ENCODE measurements at regions not wholly inside any gene's neighbourhood (a gene's known extent, or its start where the extent isn't known, plus 50 kb on each side); places are given as distances from the start of the nearest gene placed in this dataset.

- no peak overlapping the region for H3K27ac ChIP-seq
- no peak for DNase-seq (ENCODE audit: low read depth, low spot score)
These were observed 216.4 kb downstream of the C6orf118 start for GRCh38 chr6:165092881-165093595.

- DNase-seq (ENCODE audit: low read depth, low spot score), result no peak
- no peak overlapping the region for H3K27ac ChIP-seq
These were observed 218.2 kb downstream of the C6orf118 start for GRCh38 chr6:165091121-165091785.

GRCh38 chr6:165090242-165090641 is 219.2 kb downstream of the C6orf118 start:
- no peak for DNase-seq (ENCODE audit: low read depth, low spot score)
- no peak overlapping the region for H3K27ac ChIP-seq

- no peak overlapping the region for H3K27ac ChIP-seq
- DNase-seq (ENCODE audit: low read depth, low spot score), result no peak
These were observed 222.6 kb downstream of the C6orf118 start for GRCh38 chr6:165086814-165087213.

DNA sequence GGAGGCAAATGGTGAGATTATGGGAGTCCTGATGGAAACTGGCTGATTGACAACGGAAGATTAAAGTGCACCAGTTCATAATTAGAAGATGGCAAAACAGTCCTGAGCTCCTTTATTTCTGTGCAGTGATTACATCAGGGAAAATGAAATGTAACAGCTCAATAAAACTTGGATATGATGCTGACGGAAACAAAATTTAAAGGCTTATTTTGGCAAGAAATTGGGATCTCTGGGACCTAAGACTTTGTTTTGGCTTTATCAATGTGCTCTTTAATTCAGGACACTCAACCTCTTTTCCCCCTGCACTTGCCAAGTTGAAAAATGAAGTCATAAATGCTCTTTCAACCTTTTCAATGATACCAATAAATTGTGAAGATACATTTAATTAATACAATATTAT is 226.8 kb downstream of the C6orf118 start:
- no peak for DNase-seq (ENCODE audit: low read depth, low spot score)
- no peak overlapping the region for H3K27ac ChIP-seq

DNA sequence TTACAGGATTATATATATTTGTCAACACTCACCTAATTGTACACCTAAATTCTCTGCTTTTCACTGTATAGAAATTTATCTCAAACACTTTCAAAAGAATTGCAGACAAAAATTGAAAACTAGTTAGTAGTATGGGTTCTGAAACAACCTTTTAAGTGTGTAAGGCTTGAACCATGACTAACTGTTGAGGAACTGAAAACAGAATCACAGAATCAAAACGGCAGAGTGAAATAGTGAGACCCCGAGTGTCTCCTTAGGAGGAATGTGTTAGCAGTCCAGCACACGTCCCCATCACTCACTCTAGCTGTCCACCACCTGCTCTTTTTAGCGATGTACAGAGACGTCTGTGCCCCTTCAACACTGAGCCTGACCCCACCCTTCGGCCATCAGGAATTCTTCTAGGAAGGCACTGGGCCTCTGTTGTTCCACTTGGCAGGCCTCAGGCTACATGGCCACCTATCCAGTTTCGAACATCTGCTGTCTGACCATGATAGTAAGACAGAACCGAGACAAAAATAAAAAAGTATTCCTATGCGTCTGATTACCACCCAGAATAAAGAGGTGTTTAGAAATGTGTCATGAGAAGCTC is 227.4 kb downstream of the C6orf118 start:
- DNase-seq (ENCODE audit: low read depth, low spot score), result no peak
- no peak overlapping the region for H3K27ac ChIP-seq

DNA sequence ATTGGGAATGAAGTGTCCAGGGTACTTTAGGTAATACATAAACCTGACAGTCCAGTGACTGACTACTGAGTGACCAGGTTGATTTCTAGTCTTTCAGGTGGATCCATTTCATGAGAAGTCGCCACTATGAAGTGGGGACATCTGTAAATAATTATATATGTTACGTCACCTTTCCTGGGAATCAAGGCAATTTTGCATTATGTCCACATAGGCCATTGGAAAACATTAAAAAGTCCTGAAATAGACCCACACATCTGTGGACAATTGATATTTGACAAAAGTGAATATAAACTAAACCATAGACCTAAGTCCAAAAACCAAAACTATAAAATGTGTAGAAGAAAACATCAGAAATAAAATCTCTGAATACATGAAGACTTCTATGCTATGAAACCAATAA is 231.5 kb downstream of the C6orf118 start:
- DNase-seq (ENCODE audit: low read depth, low spot score), result no peak
- H3K27ac ChIP-seq, result no peak overlapping the region

DNA sequence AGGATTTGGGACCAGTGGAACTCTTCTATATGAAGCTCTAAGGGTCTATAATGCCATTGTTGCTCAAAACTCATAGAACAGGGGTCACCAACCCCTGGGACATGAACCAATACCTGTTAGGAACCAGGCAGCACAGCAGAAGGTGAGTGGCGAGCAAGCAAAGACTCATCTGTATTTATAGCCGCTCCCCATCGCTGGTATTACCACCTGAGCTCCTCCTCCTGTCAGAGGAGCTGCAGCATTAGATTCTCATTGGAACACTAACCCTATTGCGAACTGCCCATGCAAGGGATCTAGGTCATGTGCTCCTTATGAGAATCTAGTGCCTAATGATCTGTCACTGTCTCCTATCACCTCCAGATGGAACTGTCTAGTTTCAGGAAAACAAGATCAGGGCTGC is 237.5 kb downstream of the C6orf118 start:
- H3K27ac ChIP-seq, result no peak overlapping the region
- no peak for DNase-seq (ENCODE audit: low read depth, low spot score)

DNA sequence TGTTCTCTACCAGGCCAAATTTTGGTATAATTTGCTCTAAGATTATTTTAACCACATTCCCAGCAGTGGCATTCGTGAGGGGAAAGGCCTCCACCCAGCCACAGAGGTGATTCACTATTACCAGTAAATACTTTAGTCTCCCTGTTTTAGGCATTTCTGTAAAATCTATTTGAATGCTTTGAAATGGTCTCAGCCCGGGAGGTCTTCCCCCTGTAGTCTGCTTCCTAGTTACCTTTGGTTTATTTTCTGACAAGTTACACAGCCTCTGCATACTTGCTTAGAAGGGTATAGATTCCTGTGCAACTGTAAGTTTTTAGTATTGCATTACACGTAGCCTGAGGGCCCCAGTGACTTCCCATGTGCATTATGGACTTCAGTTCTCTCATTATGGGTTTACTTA is 248.7 kb downstream of the C6orf118 start:
- H3K27ac ChIP-seq, result no peak overlapping the region
- no peak for DNase-seq (ENCODE audit: low read depth, low spot score)

DNA sequence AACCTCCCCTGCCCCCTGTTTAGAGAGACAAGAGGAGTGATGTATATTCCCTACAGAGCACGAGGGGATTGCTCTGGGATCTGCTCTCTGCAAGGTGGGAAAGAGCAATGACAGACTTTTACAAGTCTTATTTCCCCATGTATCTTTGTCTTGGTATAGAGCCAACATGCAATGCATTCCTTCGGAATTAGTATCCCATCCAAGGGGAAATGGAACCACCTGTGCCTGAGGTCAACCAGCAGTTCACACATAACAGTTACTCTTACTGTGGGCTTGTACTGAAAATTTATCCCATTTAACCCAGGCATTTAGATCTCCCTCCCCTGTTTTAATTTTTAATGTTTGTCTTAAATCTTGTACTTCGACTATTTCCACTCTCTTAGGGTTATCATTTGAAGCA is 250.4 kb downstream of the C6orf118 start:
- no peak overlapping the region for H3K27ac ChIP-seq
- DNase-seq (ENCODE audit: low read depth, low spot score), result peak; percentile 22

DNA sequence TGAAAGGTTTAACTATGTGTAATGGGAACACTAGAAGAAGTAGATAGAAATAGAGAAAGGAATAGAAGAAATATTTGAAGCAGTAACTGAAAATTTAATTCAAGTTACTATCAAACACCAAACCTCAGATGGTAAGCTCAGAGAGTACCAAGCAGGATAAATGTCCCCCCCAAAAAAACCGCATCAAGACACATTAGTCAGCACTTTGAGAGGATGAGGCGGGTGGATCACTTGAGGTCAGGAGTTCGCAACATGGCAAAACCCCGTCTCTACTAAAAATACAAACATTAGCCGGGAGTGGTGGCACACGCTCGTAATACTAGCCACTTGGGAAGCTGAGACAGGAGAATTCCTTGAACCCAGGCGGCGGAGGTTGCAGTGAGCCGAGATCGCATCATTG is 253.1 kb downstream of the C6orf118 start:
- H3K27ac ChIP-seq, result no peak overlapping the region
- no peak for DNase-seq (ENCODE audit: low read depth, low spot score)

- no peak for DNase-seq (ENCODE audit: low read depth, low spot score)
- no peak overlapping the region for H3K27ac ChIP-seq
These were observed 254.2 kb downstream of the C6orf118 start for GRCh38 chr6:165055231-165055630.

- no peak overlapping the region for H3K27ac ChIP-seq
- DNase-seq (ENCODE audit: low read depth, low spot score), result no peak
These were observed 256.6 kb downstream of the C6orf118 start for GRCh38 chr6:165052561-165053480.

DNA sequence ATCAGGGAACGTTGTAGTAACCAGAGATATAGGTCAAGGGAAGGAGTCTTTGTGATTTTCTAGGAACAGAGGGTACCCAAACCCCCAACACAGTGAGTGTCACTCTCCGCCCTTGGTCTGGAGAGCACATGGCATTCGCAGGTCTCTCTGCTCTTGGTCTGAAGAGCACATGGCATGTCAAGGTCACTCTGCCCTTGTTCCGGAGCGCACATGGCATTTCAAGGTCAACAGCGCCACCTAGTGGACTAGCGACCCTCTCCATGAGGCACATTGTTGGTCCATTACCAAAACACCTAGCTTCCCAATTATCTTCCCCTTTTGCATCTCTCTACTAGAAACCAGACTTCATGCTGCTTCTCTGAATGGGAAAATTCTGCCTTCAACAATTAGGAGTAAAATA is 260.0 kb downstream of the C6orf118 start:
- no peak for DNase-seq (ENCODE audit: low read depth, low spot score)
- H3K27ac ChIP-seq, result no peak overlapping the region

DNA sequence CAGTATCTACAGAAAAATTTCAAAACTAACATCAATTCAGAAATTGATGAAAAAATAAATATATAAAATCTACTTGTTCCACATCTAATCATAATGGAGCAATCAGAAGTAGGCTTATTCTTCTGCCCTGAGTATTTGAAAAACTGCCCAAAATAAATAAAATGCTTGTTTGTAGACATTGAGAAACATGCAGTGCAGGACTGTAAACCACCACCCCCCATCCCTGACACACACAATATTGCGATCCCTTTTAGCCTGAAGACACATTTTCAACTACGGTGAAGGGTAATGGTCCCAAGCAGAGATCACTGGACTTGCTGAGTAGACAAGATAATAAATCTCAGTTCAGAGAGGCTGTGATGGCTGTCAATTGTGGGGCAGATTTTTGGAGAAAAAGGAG is 261.5 kb downstream of the C6orf118 start:
- DNase-seq (ENCODE audit: low read depth, low spot score), result no peak
- no peak overlapping the region for H3K27ac ChIP-seq

DNA sequence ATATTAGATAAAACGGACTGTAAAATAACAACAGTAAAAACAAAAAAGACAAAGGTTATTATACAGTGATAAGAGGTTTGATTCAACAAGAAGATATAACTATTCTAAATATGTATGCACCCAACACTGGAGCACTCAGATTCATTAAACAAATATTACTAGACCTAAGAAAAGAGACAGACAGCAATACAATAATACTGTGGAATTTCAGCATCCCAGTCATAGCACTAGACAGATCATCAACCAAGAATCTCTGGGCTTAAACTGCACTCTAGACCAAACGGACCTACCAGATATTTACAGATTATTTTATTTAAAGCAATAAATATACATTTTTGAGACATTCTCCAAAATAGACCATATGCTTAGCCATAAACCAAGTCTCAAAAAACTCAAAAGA is 263.8 kb downstream of the C6orf118 start:
- no peak for DNase-seq (ENCODE audit: low read depth, low spot score)
- no peak overlapping the region for H3K27ac ChIP-seq

- H3K27ac ChIP-seq, result no peak overlapping the region
- no peak for DNase-seq (ENCODE audit: low read depth, low spot score)
These were observed 266.5 kb downstream of the C6orf118 start for GRCh38 chr6:165042912-165043311.

DNA sequence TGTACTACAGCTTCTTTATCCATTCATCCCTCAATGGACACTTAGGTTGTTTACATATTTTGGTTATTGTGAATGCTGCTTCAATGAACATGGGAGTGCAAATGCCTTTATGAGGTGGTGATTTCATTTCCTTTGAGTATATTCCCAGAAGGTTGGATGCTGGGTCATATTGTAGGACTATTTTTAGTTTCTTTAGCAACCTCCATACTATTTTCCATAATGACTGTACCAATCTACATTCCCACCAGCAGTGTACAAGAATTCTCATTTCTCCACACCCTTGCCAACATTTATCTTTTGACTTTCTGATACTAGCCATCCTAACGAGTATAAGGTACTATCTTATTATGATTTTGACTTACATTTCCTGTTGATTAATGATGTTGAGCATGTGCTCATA is 269.0 kb downstream of the C6orf118 start:
- no peak overlapping the region for H3K27ac ChIP-seq
- no peak for DNase-seq (ENCODE audit: low read depth, low spot score)

DNA sequence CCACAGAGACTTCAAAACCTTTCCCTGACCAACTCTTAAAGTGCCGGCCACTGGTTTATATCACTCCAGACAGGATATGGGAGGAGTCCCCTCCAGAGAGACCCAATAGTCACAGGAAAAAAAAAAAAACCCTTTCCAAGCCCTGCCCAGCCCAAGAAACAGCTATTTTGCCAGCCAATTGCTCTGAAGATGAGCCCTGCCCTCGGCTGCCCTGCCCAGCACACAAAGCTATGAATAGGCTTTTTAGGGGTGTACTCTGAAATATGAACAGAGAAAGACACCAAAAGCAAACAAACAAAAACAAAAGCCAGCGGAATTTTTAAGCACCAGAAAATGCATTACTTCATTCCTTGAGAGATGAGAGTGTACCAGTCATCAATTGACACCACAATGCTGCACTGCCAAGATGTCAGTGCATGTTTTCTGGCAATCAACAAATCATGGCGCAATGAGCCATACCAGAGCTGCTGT is 275.1 kb downstream of the C6orf118 start:
- no peak overlapping the region for H3K27ac ChIP-seq
- no peak for DNase-seq (ENCODE audit: low read depth, low spot score)

GRCh38 chr6:165031502-165031901 is 277.9 kb downstream of the C6orf118 start:
- DNase-seq (ENCODE audit: low read depth, low spot score), result no peak
- H3K27ac ChIP-seq, result no peak overlapping the region

- DNase-seq (ENCODE audit: low read depth, low spot score), result no peak
- no peak overlapping the region for H3K27ac ChIP-seq
These were observed 284.4 kb downstream of the C6orf118 start for GRCh38 chr6:165025040-165025439.

All from epithelial cell of prostate (primary cell).